Brain microvascular endothelial cell (primary cell): ENCODE measurements at regions not wholly inside any gene's neighbourhood (a gene's known extent, or its start where the extent isn't known, plus 50 kb on each side); places are given as distances from the start of the nearest gene placed in this dataset.

Experiments
- DNase-seq: peaks from one replicate; pipeline ENCODE4 v3.0.0-alpha.2; 2020
- H3K27ac ChIP-seq: fragments of 250-450 bp; sonication (Bioruptor Pico); 2 replicates; pipeline ENCODE4 v1.5.1; 2020; ENCODE audit warnings: mild to moderate bottlenecking, moderate library complexity
- H3K27me3 ChIP-seq: fragments of 250-450 bp; sonication (Bioruptor Pico); replicated peaks from 2 replicates; pipeline ENCODE4 v1.5.1; 2020; ENCODE audit warnings: mild to moderate bottlenecking
- H3K36me3 ChIP-seq: fragments of 250-450 bp; sonication (Bioruptor Pico); replicated peaks from 2 replicates; pipeline ENCODE4 v1.5.1; 2020; ENCODE audit warnings: mild to moderate bottlenecking
- H3K4me3 ChIP-seq: 2 replicates; pipeline ENCODE4 v1.5.1; 2011; ENCODE audit warnings: low read depth, mild to moderate bottlenecking, control low read depth, low read length, moderate library complexity
- CTCF ChIP-seq: IDR thresholded peaks from 2 replicates; pipeline ENCODE4 v1.5.1; 2011; ENCODE audit warnings: low read depth, mild to moderate bottlenecking, moderate library complexity, low read length, control low read depth, inconsistent platforms; ENCODE audit errors: missing control alignments
- in situ Hi-C: cut with HindIII; loops from 2 replicates; pipeline ENCODE4 v1.10.0; 2017; ENCODE audit warnings: low sequenced_read_pairs, low pct_ligation_motif_present

DNA sequence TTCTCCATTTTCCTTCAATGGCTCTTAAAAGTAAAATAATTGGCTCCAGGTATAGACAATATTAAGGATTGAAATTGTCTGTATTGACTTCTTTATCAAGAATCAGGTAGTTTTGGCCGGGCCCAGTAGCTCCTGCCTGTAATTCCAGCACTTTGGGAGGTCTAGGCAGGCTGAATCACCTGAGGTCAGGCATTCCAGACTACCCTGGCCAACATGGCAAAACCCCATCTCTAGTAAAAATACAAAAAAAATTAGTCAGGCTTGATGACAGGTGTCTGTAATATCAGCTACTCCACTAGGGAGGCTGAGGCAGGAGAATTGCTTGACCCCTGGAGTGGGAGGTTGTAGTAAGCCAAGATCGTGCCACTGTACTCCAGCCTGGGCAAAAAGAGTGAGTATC is 1008.5 kb upstream of the EEF2KMT start:
- no peak for DNase-seq
- no peak for TF ChIP-seq CTCF
- in situ Hi-C loops, result no loop called here
- no peak overlapping the region for H3K4me3 ChIP-seq
- no peak overlapping the region for H3K27ac ChIP-seq
- H3K36me3 ChIP-seq, result no peaks in the 10 kb centered on the region
- H3K27me3 ChIP-seq, result no peaks in the 10 kb centered on the region

GRCh38 chr16:6105115-6105514 is 1007.5 kb upstream of the EEF2KMT start:
- in situ Hi-C loops, result no loop called here
- no peak for DNase-seq
- Histone ChIP-seq H3K36me3 (no peaks in the 10 kb centered on the region), H3K27me3 (no peaks in the 10 kb centered on the region), H3K27ac (no peak overlapping the region), H3K4me3 (no peak overlapping the region)
- TF ChIP-seq CTCF, result no peak

DNA sequence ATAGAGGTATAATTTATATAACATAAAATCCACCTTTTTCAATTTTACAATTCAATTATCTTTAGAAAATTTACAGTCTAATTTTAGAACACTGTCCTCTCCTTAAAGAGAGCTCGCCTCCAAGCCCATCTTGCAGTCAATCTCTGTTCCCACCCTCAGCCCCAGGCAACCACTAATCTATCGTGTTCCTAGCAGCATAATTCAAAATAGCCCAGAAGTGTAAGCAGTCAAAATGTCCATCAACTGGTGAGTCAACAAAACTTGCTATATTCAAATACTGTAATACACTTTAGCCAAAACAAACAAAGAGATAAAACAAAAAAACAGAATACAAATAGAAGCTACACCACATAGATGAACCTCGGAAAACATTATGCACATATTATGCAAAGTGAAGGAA is 1006.8 kb upstream of the EEF2KMT start:
- TF ChIP-seq CTCF, result no peak
- Histone ChIP-seq H3K4me3 (no peak overlapping the region), H3K27me3 (no peaks in the 10 kb centered on the region), H3K36me3 (no peaks in the 10 kb centered on the region), H3K27ac (no peak overlapping the region)
- in situ Hi-C loops, result no loop called here
- DNase-seq, result no peak

GRCh38 chr16:6103561-6103960 is 1006.0 kb upstream of the EEF2KMT start:
- Histone ChIP-seq H3K27me3 (no peaks in the 10 kb centered on the region), H3K27ac (no peak overlapping the region), H3K4me3 (no peak overlapping the region), H3K36me3 (no peaks in the 10 kb centered on the region)
- TF ChIP-seq CTCF, result no peak
- DNase-seq, result no peak
- in situ Hi-C loops, result no loop called here

DNA sequence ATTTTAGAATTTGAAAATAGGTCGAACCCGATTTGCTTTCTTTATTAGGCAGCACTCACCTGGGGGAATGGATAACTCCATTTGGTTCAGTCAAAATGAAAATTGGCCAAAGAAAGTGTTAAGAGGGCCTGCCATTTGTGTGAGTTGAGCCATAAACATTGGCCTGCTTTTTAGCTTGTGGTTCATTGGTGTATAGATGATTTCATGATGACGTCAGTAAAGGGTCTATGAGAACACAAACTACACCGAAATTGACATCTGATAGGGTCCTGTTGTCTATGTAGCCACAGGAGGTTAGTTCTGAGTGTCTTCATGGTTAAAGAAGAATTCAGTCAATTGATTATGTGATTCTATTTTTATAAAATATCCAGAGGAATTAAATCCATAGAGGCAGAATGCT is 1001.5 kb upstream of the EEF2KMT start:
- in situ Hi-C loops, result no loop called here
- H3K36me3 ChIP-seq, result no peaks in the 10 kb centered on the region
- H3K27me3 ChIP-seq, result no peaks in the 10 kb centered on the region
- no peak overlapping the region for H3K27ac ChIP-seq
- no peak overlapping the region for H3K4me3 ChIP-seq
- TF ChIP-seq CTCF, result no peak
- DNase-seq, result no peak

DNA sequence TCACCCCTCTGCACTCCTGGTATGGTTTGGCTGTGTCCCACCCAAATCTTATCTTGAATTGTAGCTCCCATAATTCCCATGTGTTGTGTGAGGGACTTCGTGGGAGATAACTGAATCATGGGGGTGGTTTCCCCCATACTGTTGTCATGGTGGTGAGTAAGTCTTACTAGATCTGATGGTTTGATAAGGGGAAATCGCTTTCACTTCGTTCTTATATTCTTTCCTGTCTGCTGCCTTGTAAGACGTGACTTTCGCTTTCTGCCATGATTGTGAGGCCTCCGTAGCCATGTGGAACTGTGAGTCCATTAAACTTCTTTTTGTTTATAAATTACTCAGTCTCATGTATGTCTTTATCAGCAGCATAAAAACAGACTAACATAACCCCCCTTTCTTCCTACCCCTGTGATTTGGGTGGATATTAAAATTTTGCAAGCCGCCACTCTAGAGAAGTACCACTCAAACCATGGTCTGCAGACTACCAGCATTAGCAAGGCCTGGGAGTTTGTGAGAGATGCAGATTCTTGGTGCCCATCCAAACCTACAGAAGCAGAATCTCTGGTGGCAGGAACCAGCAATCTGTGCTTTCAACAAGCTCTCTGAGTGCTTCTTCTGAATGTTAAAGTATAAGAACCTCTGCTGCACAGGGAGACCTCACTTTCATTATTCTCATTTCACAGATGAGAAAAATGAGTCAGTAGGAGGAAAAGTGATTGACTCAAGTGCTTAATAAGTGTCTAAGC is 999.5 kb upstream of the EEF2KMT start:
- in situ Hi-C loops, result no loop called here
- no peak for DNase-seq

More for the DNA sequence above, 999.5 kb upstream of the EEF2KMT start:
- no peak for TF ChIP-seq CTCF
- Histone ChIP-seq H3K4me3 (no peak overlapping the region), H3K27ac (no peak overlapping the region), H3K36me3 (no peaks in the 10 kb centered on the region), H3K27me3 (no peaks in the 10 kb centered on the region)
